HL-60 (cell line): ENCODE measurements at regions not wholly inside any gene's neighbourhood (a gene's known extent, or its start where the extent isn't known, plus 50 kb on each side); places are given as distances from the start of the nearest gene placed in this dataset.

Experiments
- GABPA ChIP-seq: IDR thresholded peaks from 2 replicates; pipeline ENCODE4 v1.6.1; 2012; ENCODE audit warnings: low read depth
- POLR2AphosphoS5 ChIP-seq: IDR thresholded peaks from 2 replicates; pipeline ENCODE4 v1.6.1; 2012; ENCODE audit warnings: low read depth
- TF ChIP-seq, protein P1 (sequence below): IDR thresholded peaks from one replicate; pipeline ENCODE4 v1.5.1; 2011; ENCODE audit warnings: low read length, control low read depth, inconsistent platforms; ENCODE audit not compliant: insufficient read depth

DNA sequence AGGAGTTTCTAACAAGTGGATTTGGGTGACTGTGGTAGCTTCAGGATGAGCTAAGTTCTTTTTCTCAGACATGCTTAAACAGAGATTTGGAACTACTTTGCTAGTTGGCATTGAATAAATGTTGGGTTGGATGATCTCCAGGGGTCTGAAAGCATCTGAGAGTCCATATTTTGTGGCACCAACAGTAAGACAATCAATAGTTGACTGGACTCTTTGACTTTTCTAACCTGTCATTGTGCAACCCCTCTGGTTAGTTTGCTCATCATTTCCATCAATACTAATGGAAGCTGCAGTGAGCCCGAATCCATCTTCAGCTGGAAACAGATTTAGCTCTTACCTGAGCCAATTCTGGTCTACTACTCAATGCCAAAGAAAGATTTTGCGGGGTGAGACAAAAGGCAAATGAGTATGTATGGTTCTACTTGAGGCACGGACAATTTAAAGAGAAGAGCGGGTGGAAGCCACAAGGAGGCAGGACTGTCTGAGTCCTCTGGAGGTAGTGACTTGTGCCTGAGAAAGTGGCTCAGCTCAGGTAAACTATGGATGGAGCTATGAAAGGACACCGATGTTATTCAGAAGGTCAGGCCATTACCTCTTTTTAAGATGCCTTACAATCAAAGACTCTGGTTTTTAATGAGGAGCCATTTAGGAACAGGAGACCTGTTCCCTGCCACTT is 118.7 kb downstream of the MID1IP1 start:
- TF ChIP-seq, protein P1, sequence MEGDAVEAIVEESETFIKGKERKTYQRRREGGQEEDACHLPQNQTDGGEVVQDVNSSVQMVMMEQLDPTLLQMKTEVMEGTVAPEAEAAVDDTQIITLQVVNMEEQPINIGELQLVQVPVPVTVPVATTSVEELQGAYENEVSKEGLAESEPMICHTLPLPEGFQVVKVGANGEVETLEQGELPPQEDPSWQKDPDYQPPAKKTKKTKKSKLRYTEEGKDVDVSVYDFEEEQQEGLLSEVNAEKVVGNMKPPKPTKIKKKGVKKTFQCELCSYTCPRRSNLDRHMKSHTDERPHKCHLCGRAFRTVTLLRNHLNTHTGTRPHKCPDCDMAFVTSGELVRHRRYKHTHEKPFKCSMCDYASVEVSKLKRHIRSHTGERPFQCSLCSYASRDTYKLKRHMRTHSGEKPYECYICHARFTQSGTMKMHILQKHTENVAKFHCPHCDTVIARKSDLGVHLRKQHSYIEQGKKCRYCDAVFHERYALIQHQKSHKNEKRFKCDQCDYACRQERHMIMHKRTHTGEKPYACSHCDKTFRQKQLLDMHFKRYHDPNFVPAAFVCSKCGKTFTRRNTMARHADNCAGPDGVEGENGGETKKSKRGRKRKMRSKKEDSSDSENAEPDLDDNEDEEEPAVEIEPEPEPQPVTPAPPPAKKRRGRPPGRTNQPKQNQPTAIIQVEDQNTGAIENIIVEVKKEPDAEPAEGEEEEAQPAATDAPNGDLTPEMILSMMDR: no peak
- no peak for TF ChIP-seq GABPA
- TF ChIP-seq POLR2AphosphoS5: no peak
